A673 (cell line): ENCODE measurements at regions not wholly inside any gene's neighbourhood (a gene's known extent, or its start where the extent isn't known, plus 50 kb on each side); places are given as distances from the start of the nearest gene placed in this dataset.

Experiments used
- CTCF ChIP-seq: fragments of 300-800, 200-600 bp; sonication (generic); conservative IDR thresholded peaks from 2 replicates; pipeline ENCODE4 v1.5.1; 2017; ENCODE audit warnings: low read depth, mild to moderate bottlenecking, antibody characterized with exemption, low read length, moderate library complexity, mixed read lengths
- EZH2 ChIP-seq: fragments of 200-600 bp; sonication (generic); IDR thresholded peaks from 2 replicates; pipeline ENCODE4 v1.6.1; 2017; ENCODE audit warnings: borderline replicate concordance, low read depth, mild to moderate bottlenecking, mixed read lengths, antibody characterized with exemption, low read length; ENCODE audit not compliant: poor library complexity, severe bottlenecking

GRCh38 chr12:75702477-75703093 lies 191.2 kb upstream of the KRR1 start:
- no peak for TF ChIP-seq EZH2
- TF ChIP-seq CTCF: no peak
